ENCODE measurements at regions not wholly inside any gene's neighbourhood (a gene's known extent, or its start where the extent isn't known, plus 50 kb on each side); places are given as distances from the start of the nearest gene placed in this dataset.

DNA sequence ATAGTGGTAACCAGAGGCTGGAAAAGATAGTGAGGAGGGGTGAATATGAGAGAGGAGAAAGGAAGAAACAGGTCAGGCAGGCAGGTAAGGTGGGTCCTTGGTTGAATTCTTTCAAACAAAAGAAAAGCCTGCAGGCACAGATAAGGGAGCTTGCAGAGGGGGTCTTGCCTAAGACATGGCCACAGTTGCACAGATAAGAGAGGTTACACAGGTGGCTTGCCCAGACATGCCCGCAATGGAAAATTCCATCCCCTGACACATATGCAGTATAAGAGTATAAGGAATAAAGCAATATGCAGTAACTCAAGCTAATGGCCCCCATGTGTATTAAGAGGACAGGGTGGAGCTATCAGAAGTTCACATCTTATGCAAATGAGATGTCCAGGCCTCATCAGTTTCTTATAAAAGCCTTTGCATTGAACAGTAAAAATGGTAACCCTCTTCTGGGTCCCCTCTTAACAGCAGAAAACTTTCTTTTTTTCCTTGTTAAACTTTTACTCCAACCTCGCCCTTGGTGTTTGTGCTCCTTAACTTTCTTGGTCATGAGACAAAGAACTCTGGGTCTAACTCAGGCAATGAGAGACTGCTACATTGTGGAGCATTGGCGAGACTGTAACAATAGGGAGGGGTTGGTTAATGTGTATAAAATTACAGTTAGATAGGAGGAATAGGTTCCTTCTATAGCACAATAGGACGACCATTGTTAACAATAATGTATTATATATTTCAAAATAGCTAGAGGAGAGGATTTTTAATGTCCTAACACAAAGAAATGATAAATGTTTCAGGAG is 764.6 kb downstream of the TSN start (continued):
- no peak for TF ChIP-seq JUN (IDR thresholded peaks at IDR 0.05; ENCODE audit: low read depth, low read length)
